Brain microvascular endothelial cell (primary cell): ENCODE measurements at regions not wholly inside any gene's neighbourhood (a gene's known extent, or its start where the extent isn't known, plus 50 kb on each side); places are given as distances from the start of the nearest gene placed in this dataset.

Experiments used
- DNase-seq: peaks from one replicate; pipeline ENCODE4 v3.0.0-alpha.2; 2020
- H3K27ac ChIP-seq: fragments of 250-450 bp; sonication (Bioruptor Pico); 2 replicates; pipeline ENCODE4 v1.5.1; 2020; ENCODE audit warnings: mild to moderate bottlenecking, moderate library complexity
- H3K27me3 ChIP-seq: fragments of 250-450 bp; sonication (Bioruptor Pico); replicated peaks from 2 replicates; pipeline ENCODE4 v1.5.1; 2020; ENCODE audit warnings: mild to moderate bottlenecking
- H3K36me3 ChIP-seq: fragments of 250-450 bp; sonication (Bioruptor Pico); replicated peaks from 2 replicates; pipeline ENCODE4 v1.5.1; 2020; ENCODE audit warnings: mild to moderate bottlenecking
- H3K4me3 ChIP-seq: 2 replicates; pipeline ENCODE4 v1.5.1; 2011; ENCODE audit warnings: low read depth, mild to moderate bottlenecking, control low read depth, low read length, moderate library complexity
- in situ Hi-C: cut with HindIII; loops from 2 replicates; pipeline ENCODE4 v1.10.0; 2017; ENCODE audit warnings: low sequenced_read_pairs, low pct_ligation_motif_present
- TF ChIP-seq, protein P1 (sequence below): IDR thresholded peaks from 2 replicates; pipeline ENCODE4 v1.5.1; 2011; ENCODE audit warnings: low read depth, mild to moderate bottlenecking, moderate library complexity, low read length, control low read depth, inconsistent platforms; ENCODE audit errors: missing control alignments

DNA sequence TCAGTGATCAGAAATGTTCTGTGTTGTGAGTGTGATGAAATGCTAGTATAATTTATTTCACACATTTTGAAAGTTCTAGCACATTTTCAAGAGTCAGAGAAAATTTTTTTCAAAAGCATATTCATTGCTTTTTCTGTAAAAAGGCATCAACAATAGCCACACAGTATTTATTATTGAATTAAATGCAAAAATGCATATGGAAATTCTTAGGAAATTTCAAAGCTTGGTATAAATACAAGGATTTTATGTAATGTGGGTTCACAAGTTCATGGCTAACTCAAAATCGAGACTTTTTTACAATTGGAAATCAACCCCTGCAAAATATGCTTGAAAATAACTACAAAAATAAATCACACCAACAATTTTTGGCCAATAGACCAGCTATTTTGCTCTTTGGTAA is 302.0 kb upstream of the ECI2 start:
- no peaks in the 10 kb centered on the region for H3K36me3 ChIP-seq
- TF ChIP-seq, protein P1, sequence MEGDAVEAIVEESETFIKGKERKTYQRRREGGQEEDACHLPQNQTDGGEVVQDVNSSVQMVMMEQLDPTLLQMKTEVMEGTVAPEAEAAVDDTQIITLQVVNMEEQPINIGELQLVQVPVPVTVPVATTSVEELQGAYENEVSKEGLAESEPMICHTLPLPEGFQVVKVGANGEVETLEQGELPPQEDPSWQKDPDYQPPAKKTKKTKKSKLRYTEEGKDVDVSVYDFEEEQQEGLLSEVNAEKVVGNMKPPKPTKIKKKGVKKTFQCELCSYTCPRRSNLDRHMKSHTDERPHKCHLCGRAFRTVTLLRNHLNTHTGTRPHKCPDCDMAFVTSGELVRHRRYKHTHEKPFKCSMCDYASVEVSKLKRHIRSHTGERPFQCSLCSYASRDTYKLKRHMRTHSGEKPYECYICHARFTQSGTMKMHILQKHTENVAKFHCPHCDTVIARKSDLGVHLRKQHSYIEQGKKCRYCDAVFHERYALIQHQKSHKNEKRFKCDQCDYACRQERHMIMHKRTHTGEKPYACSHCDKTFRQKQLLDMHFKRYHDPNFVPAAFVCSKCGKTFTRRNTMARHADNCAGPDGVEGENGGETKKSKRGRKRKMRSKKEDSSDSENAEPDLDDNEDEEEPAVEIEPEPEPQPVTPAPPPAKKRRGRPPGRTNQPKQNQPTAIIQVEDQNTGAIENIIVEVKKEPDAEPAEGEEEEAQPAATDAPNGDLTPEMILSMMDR = no peak
- no peak overlapping the region for H3K4me3 ChIP-seq
- no peak overlapping the region for H3K27ac ChIP-seq
- in situ Hi-C loops = no loop called here
- DNase-seq = no peak
- no peaks in the 10 kb centered on the region for H3K27me3 ChIP-seq

GRCh38 chr6:4435981-4436445 is 300.6 kb upstream of the ECI2 start:
- Histone ChIP-seq H3K4me3 (no peak overlapping the region), H3K36me3 (no peaks in the 10 kb centered on the region), H3K27ac (no peak overlapping the region), H3K27me3 (no peaks in the 10 kb centered on the region)
- TF ChIP-seq, protein P1 = no peak
- in situ Hi-C loops = no loop called here
- no peak for DNase-seq

DNA sequence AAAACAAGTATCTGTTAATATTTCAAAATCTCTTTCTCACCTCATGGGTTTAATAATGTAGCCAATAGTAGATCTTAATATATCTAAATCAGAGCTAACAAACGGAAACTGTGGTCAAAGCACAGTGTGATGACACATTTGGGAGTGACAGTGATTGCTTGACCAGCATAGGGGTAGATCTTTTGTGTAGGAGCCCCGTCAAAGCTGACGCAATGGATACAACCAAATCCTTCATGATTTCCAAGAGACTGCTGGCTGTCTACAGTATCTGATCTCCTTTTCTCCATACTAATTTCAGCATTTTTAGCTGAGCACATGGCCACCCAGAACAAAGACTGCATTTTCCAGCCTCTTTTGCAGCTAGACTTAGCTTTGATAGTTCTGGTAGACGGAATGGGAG is 299.3 kb upstream of the ECI2 start:
- in situ Hi-C loops = no loop called here
- TF ChIP-seq, protein P1 = no peak
- no peak overlapping the region for H3K27ac ChIP-seq

GRCh38 chr6:4433199-4433598 is 297.8 kb upstream of the ECI2 start:
- TF ChIP-seq, protein P1 = no peak
- Histone ChIP-seq H3K27me3 (no peaks in the 10 kb centered on the region), H3K4me3 (no peak overlapping the region), H3K27ac (no peak overlapping the region), H3K36me3 (no peaks in the 10 kb centered on the region)
- DNase-seq = no peak
- in situ Hi-C loops = no loop called here

More for the DNA sequence above, 299.3 kb upstream of the ECI2 start:
- Histone ChIP-seq H3K4me3 (no peak overlapping the region), H3K27me3 (no peaks in the 10 kb centered on the region), H3K36me3 (no peaks in the 10 kb centered on the region)
- no peak for DNase-seq

DNA sequence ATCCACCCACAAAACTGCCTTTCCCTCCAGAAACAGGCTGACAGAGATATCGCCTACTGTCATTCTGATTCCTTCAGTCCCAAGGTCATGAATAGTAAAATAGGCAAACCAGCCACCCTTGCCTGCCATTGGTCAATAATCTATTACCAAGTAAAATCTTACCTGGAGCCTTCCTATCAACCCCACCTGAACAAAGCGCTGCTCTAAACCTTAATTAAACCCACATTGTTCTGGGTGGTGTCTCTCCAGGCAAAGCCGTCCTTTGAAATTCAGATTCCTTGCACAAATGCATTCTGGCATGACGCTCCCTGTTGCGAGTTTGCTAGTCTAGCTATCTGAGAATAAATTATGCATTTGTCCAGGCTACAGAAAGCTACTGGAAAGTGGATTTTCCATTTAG is 291.6 kb upstream of the ECI2 start:
- H3K27me3 ChIP-seq = no peaks in the 10 kb centered on the region
- H3K36me3 ChIP-seq = no peaks in the 10 kb centered on the region
- DNase-seq = no peak
- in situ Hi-C loops = no loop called here
- no peak overlapping the region for H3K4me3 ChIP-seq
- TF ChIP-seq, protein P1 = no peak
- no peak overlapping the region for H3K27ac ChIP-seq

DNA sequence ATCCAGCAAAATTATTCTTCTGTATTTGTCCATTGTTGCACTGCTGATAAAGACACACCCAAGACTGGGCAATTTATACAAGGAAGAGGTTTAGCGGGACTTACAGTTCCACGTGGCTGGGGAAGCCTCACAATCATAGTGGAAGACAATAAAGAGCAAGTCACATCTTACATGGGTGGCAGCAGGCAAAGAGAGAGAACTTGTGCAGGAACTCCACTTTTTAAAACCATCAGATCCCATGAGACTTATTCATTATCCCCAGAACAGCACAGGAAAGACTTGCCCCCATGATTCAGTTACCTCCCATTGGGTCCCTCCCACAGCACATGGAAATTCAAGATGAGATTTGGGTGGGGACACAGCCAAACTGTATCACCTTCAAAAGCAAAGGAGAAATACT is 286.5 kb upstream of the ECI2 start:
- no peak for DNase-seq
- no peaks in the 10 kb centered on the region for H3K36me3 ChIP-seq
- no peak overlapping the region for H3K27ac ChIP-seq
- H3K27me3 ChIP-seq = no peaks in the 10 kb centered on the region
- in situ Hi-C loops = no loop called here
- TF ChIP-seq, protein P1 = no peak
- H3K4me3 ChIP-seq = no peak overlapping the region
